DMS79 (cell line): ENCODE measurements at regions not wholly inside any gene's neighbourhood (a gene's known extent, or its start where the extent isn't known, plus 50 kb on each side); places are given as distances from the start of the nearest gene placed in this dataset.

Experiments
- DNase-seq: peaks from one replicate; lab custom pipeline; 2025; lab: John Stamatoyannopoulos, UW

GRCh38 chr9:18349530-18349929 lies 124.4 kb upstream of the ADAMTSL1 start:
- no peak for DNase-seq

GRCh38 chr9:18350036-18350435 lies 123.9 kb upstream of the ADAMTSL1 start:
- DNase-seq = no peak

GRCh38 chr9:18350995-18351595 lies 122.9 kb upstream of the ADAMTSL1 start:
- DNase-seq = no peak

- DNase-seq = no peak
Observed at GRCh38 chr9:18352711-18353110, 121.2 kb upstream of the ADAMTSL1 start.

GRCh38 chr9:18353473-18353872 lies 120.5 kb upstream of the ADAMTSL1 start:
- DNase-seq = no peak

GRCh38 chr9:18357321-18357720 lies 116.6 kb upstream of the ADAMTSL1 start:
- DNase-seq = no peak

- DNase-seq = no peak
Observed at GRCh38 chr9:18358325-18358724, 115.6 kb upstream of the ADAMTSL1 start.

- no peak for DNase-seq
Observed at GRCh38 chr9:18359335-18359734, 114.6 kb upstream of the ADAMTSL1 start.

- DNase-seq = no peak
Observed at GRCh38 chr9:18360005-18360404, 113.9 kb upstream of the ADAMTSL1 start.

- no peak for DNase-seq
Observed at GRCh38 chr9:18361646-18362045, 112.3 kb upstream of the ADAMTSL1 start.

GRCh38 chr9:18362166-18362565 lies 111.8 kb upstream of the ADAMTSL1 start:
- DNase-seq = no peak

GRCh38 chr9:18362901-18363685 lies 110.9 kb upstream of the ADAMTSL1 start:
- DNase-seq = no peak

GRCh38 chr9:18365651-18366050 lies 108.3 kb upstream of the ADAMTSL1 start:
- DNase-seq = no peak

- DNase-seq = no peak
Observed at GRCh38 chr9:18366184-18366583, 107.8 kb upstream of the ADAMTSL1 start.

- DNase-seq = no peak
Observed at GRCh38 chr9:18368206-18368605, 105.7 kb upstream of the ADAMTSL1 start.

GRCh38 chr9:18371141-18371540 lies 102.8 kb upstream of the ADAMTSL1 start:
- DNase-seq = no peak

GRCh38 chr9:18371621-18372020 lies 102.3 kb upstream of the ADAMTSL1 start:
- DNase-seq = no peak

- DNase-seq = no peak
Observed at GRCh38 chr9:18379073-18379811, 94.7 kb upstream of the ADAMTSL1 start.

GRCh38 chr9:18382243-18382642 lies 91.7 kb upstream of the ADAMTSL1 start:
- no peak for DNase-seq

- no peak for DNase-seq
Observed at GRCh38 chr9:18384066-18384465, 89.9 kb upstream of the ADAMTSL1 start.

- no peak for DNase-seq
Observed at GRCh38 chr9:18385696-18386490, 88.1 kb upstream of the ADAMTSL1 start.

- DNase-seq = peak; percentile 2
Observed at GRCh38 chr9:18390393-18390792, 83.6 kb upstream of the ADAMTSL1 start.
